H1 (cell line): ENCODE measurements at regions not wholly inside any gene's neighbourhood (a gene's known extent, or its start where the extent isn't known, plus 50 kb on each side); places are given as distances from the start of the nearest gene placed in this dataset.

Experiments used
- EZH2 ChIP-seq: fragments of 200-600 bp; sonication (generic); IDR thresholded peaks from 2 replicates; pipeline ENCODE4 v1.7.1; 2012; ENCODE audit warnings: low read depth, mild to moderate bottlenecking, moderate library complexity, low read length, inconsistent platforms; ENCODE audit not compliant: severe bottlenecking
- JUN ChIP-seq: IDR thresholded peaks from 2 replicates; pipeline ENCODE4 v1.6.1; 2011; ENCODE audit warnings: low read depth, mild to moderate bottlenecking, improper control_type of control experiment, low read length
- POLR2AphosphoS5 ChIP-seq: IDR thresholded peaks from 2 replicates; pipeline ENCODE4 v1.6.1; 2011; ENCODE audit warnings: low read depth, low read length
- TEAD4 ChIP-seq: IDR thresholded peaks from 2 replicates; pipeline ENCODE4 v1.6.1; 2012; ENCODE audit warnings: low read depth, low read length, inconsistent platforms, mixed read lengths
- TF ChIP-seq, protein P1 (sequence below), 3 experiments: IDR thresholded peaks; 1 replicate in 2 of 3; 2 replicates in 1 of 3; pipeline versions ENCODE4 v1.5.1 to v1.6.1; 2011; ENCODE audit warnings: low read length in 3 of 3, mild to moderate bottlenecking in 3 of 3, inconsistent platforms in 2 of 3, low read depth in 1 of 3, moderate library complexity in 1 of 3; ENCODE audit not compliant: insufficient read depth in 1 of 3; ENCODE audit errors: control extremely low read depth in 1 of 3

DNA sequence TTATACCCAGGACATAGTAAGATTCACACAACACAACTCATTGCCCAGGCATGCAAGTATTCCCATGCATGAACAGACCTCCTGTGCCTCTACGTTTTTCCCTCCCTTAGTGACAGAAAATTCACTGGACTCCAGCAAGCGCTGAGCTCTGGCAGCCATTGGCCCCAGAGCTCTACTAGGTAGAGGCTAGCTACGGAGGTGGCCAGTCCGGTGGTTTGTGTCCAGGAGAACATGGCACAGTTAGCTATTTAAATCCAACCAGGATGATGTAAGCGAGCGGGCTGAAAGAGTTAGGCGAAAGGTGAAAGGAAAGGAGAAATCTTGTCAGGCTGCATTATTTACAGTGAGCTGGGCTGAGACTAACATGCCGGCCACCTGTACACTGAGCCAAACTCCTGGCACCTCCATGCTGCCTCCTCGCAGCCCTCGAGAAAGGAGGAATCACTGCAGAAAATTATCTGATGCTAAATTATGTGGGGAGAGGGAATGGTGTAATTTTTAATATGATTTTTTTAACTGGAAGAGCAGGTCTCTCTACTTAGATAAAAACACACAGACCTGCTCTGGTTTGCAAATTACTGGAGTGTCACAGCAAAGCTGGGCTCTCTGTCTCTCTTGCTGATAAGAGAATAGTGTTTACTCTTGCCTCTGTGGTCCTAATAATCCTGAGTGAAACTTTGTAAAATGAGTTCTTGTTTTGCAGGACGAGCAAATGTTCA, 50.1 kb upstream of the ARMC2 start (continued):
- no peak for TF ChIP-seq TEAD4
- TF ChIP-seq EZH2: no peak
- TF ChIP-seq POLR2AphosphoS5: no peak
- no peak for TF ChIP-seq JUN
- TF ChIP-seq, protein P1, sequence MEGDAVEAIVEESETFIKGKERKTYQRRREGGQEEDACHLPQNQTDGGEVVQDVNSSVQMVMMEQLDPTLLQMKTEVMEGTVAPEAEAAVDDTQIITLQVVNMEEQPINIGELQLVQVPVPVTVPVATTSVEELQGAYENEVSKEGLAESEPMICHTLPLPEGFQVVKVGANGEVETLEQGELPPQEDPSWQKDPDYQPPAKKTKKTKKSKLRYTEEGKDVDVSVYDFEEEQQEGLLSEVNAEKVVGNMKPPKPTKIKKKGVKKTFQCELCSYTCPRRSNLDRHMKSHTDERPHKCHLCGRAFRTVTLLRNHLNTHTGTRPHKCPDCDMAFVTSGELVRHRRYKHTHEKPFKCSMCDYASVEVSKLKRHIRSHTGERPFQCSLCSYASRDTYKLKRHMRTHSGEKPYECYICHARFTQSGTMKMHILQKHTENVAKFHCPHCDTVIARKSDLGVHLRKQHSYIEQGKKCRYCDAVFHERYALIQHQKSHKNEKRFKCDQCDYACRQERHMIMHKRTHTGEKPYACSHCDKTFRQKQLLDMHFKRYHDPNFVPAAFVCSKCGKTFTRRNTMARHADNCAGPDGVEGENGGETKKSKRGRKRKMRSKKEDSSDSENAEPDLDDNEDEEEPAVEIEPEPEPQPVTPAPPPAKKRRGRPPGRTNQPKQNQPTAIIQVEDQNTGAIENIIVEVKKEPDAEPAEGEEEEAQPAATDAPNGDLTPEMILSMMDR (IDR thresholded peaks at IDR 0.05; ENCODE audit: control extremely low read depth in 1 of 3, insufficient read depth in 1 of 3, low read depth in 1 of 3, low read length in 3 of 3): no peak
